Inflammatory macrophage treated with lipopolysaccharide for 4 hours (primary cell): ENCODE measurements at regions not wholly inside any gene's neighbourhood (a gene's known extent, or its start where the extent isn't known, plus 50 kb on each side); places are given as distances from the start of the nearest gene placed in this dataset.
"Not testable (repeated sequence)": the region's sequence is repeated elsewhere in the genome, so short reads cannot be mapped to it uniquely, and the experiment has no call there.

Experiments used
- DNase-seq: peaks from one replicate; pipeline ENCODE4 v3.0.0-alpha.2; 2020

GRCh38 chrX:121179972-121180371 is 132.6 kb downstream of the GLUD2 start:
- no peak for DNase-seq

- no peak for DNase-seq
Observed at GRCh38 chrX:121191779-121192178, 144.4 kb downstream of the GLUD2 start.

GRCh38 chrX:121195719-121196118 is 148.3 kb downstream of the GLUD2 start:
- DNase-seq: no peak

- not testable (repeated sequence) for DNase-seq
Observed at GRCh38 chrX:121196872-121197444, 149.5 kb downstream of the GLUD2 start.

- DNase-seq: no peak
Observed at GRCh38 chrX:121208563-121208962, 161.2 kb downstream of the GLUD2 start.

GRCh38 chrX:121216641-121217374 is 169.4 kb downstream of the GLUD2 start:
- no peak for DNase-seq

GRCh38 chrX:121221322-121221977 is 174.0 kb downstream of the GLUD2 start:
- no peak for DNase-seq

GRCh38 chrX:121227888-121228287 is 180.5 kb downstream of the GLUD2 start:
- no peak for DNase-seq

GRCh38 chrX:121231566-121232358 is 184.4 kb downstream of the GLUD2 start:
- DNase-seq: no peak

GRCh38 chrX:121236040-121236439 is 188.6 kb downstream of the GLUD2 start:
- DNase-seq: no peak

- DNase-seq: no peak
Observed at GRCh38 chrX:121238093-121238492, 190.7 kb downstream of the GLUD2 start.

GRCh38 chrX:121244511-121244910 is 197.1 kb downstream of the GLUD2 start:
- no peak for DNase-seq

- no peak for DNase-seq
Observed at GRCh38 chrX:121245763-121246162, 198.4 kb downstream of the GLUD2 start.

GRCh38 chrX:121254336-121254735 is 206.9 kb downstream of the GLUD2 start:
- DNase-seq: no peak

GRCh38 chrX:121256647-121257046 is 209.2 kb downstream of the GLUD2 start:
- DNase-seq: no peak

- no peak for DNase-seq
Observed at GRCh38 chrX:121258545-121258944, 211.1 kb downstream of the GLUD2 start.

- no peak for DNase-seq
Observed at GRCh38 chrX:121259170-121259569, 211.8 kb downstream of the GLUD2 start.

- no peak for DNase-seq
Observed at GRCh38 chrX:121260596-121261240, 213.3 kb downstream of the GLUD2 start.

GRCh38 chrX:121283921-121284320 is 236.5 kb downstream of the GLUD2 start:
- no peak for DNase-seq

- no peak for DNase-seq
Observed at GRCh38 chrX:121298499-121298898, 251.1 kb downstream of the GLUD2 start.

- DNase-seq: no peak
Observed at GRCh38 chrX:121301356-121301755, 253.9 kb downstream of the GLUD2 start.

GRCh38 chrX:121301822-121302221 is 254.4 kb downstream of the GLUD2 start:
- DNase-seq: no peak

- DNase-seq: no peak
Observed at GRCh38 chrX:121307449-121307848, 260.0 kb downstream of the GLUD2 start.
